ENCODE measurements at regions not wholly inside any gene's neighbourhood (a gene's known extent, or its start where the extent isn't known, plus 50 kb on each side); places are given as distances from the start of the nearest gene placed in this dataset.

DNA sequence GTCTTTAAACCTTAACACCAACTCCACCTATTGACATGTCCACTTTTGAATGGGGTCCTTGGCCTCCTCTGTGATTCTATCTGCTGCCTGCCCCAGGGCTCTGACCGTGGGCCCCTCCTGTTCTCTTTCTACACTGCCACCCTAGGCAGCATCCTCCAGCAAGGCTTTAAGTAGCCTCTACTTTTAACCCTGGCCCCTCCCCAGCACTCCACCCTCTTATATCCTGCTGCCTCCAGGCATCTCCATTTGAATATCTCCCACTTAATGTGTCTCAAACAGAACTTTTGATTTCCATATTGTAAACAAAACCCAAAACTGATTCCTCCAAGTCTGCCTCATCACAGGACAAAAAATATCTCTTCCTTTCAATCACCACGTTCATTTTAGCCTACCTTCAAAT is 90.5 kb upstream of the ARHGAP32 start:
- H3K9ac ChIP-seq (ENCODE audit: low read depth, low read length), result no peak overlapping the region; the same call in 1 of the 2 replicates
- no peaks in the 10 kb centered on the region for H3K4me1 ChIP-seq (ENCODE audit: insufficient read depth, low read length)
- no peaks in the 10 kb centered on the region for H3K9me3 ChIP-seq (ENCODE audit: control insufficient read depth, insufficient read depth, low read length)
- no peaks in the 10 kb centered on the region for H3K36me3 ChIP-seq (ENCODE audit: insufficient read depth, low read length)

- no peaks in the 10 kb centered on the region for H3K4me1 ChIP-seq (ENCODE audit: insufficient read depth, low read length)
- no peaks in the 10 kb centered on the region for H3K36me3 ChIP-seq (ENCODE audit: insufficient read depth, low read length)
- no peak overlapping the region for H3K9ac ChIP-seq (ENCODE audit: low read depth, low read length)
These were observed 89.6 kb upstream of the ARHGAP32 start for GRCh38 chr11:129281471-129282415.

GRCh38 chr11:129280027-129280811 is 88.1 kb upstream of the ARHGAP32 start:
- Histone ChIP-seq H3K9me3 (ENCODE audit: control insufficient read depth, insufficient read depth, low read length) (no peaks in the 10 kb centered on the region), H3K4me1 (ENCODE audit: insufficient read depth, low read length) (no peaks in the 10 kb centered on the region), H3K36me3 (ENCODE audit: insufficient read depth, low read length) (no peaks in the 10 kb centered on the region), H3K9ac (ENCODE audit: low read depth, low read length) (peak overlapping the region; percentile 64)

More at GRCh38 chr11:129281471-129282415, 89.6 kb upstream of the ARHGAP32 start:
- H3K9me3 ChIP-seq (ENCODE audit: control insufficient read depth, insufficient read depth, low read length), result no peaks in the 10 kb centered on the region

DNA sequence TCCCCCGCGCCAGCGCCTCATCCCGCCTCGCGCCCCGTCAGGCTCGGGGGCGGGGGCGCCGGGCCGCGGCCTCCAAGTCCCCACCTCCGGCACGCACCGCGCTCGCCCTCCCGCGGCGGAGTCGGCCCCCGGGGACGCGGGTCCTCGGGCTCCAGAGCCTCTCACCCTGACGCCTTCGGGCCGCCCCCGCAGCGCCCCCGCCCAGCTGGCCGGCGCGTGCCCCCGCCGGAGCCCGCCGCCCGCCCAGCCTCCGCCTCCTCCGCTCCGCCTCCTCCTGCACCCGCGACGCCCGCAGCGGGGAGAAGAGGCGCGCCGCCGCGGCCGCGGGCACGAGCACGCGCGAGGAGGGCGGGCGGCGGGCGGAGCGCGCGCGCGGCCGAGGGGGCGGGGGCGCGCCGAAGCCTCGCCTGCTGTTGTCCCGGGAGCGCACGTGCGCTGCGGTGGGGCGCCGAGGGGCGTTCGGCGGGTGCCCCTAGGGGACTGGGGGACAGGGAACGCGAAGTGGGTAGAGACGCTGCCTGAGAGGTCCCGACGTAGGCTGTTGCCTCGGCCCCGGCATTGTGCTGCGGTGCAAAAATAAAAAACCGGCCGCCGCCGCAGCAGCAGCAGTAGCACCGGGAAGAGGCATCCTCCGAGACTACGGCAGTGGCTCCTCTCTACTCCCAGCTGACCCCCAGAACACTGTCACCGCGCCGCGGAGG is 87.4 kb upstream of the ARHGAP32 start:
- peak overlapping the region; percentile 64 for H3K9ac ChIP-seq (ENCODE audit: low read depth, low read length)
- no peaks in the 10 kb centered on the region for H3K36me3 ChIP-seq (ENCODE audit: insufficient read depth, low read length)
- H3K9me3 ChIP-seq (ENCODE audit: control insufficient read depth, insufficient read depth, low read length), result no peaks in the 10 kb centered on the region
- no peaks in the 10 kb centered on the region for H3K4me1 ChIP-seq (ENCODE audit: insufficient read depth, low read length)

GRCh38 chr11:129278586-129279319 is 86.6 kb upstream of the ARHGAP32 start:
- no peaks in the 10 kb centered on the region for H3K36me3 ChIP-seq (ENCODE audit: insufficient read depth, low read length)
- peak overlapping the region; percentile 70 for H3K9ac ChIP-seq (ENCODE audit: low read depth, low read length)
- H3K4me1 ChIP-seq (ENCODE audit: insufficient read depth, low read length), result no peaks in the 10 kb centered on the region
- no peaks in the 10 kb centered on the region for H3K9me3 ChIP-seq (ENCODE audit: control insufficient read depth, insufficient read depth, low read length)

DNA sequence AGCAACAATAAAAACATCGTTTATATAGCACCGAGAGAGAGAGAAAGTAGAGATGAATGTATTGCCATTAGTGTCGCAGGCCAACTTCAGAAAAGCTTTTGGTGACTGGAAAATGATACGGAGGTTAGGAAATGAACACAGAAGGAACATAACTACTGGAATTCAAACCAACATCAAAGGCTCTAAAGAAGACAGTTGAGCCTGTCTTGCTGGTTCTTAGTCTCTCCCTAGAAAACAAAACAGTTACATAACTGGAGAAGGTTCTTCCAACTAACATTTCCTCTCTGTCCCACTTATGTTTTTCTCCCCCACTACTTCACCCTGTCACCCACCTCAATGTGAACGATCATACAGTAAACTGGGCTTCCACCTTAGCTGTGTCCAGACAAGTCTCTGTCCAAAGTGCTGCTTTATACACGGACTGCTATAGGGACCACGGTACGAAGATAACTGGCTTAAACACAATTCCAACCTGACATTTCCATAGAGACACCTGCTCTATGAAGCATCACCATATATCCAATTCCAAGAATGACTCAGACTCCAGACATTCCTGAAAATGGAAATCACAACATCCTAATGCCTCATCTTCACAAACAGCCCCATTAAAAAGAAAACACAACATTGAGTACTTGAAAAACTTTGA is 85.2 kb upstream of the ARHGAP32 start:
- Histone ChIP-seq H3K36me3 (ENCODE audit: insufficient read depth, low read length) (no peaks in the 10 kb centered on the region), H3K4me1 (ENCODE audit: insufficient read depth, low read length) (no peaks in the 10 kb centered on the region), H3K9ac (ENCODE audit: low read depth, low read length) (no peak overlapping the region), H3K9me3 (ENCODE audit: control insufficient read depth, insufficient read depth, low read length) (no peaks in the 10 kb centered on the region)

DNA sequence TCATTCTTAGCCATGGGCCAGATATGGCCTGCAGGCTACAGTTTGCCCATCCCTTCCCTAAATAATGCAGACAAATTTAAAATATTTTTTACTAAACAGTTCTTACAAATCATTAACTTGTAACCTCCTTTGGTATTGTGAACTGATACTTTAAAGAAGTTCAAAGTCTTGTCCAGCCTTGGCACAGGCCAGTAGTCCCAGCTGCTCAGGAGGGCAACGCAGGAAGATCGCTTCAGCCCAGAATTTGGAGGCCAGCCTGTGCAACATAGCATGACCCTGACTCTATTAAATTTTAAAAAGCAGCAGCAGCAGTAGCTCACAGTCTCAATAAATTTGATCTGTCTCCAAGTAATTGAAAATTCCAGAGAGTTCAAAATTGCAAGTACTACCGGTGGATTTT is 83.7 kb upstream of the ARHGAP32 start:
- no peaks in the 10 kb centered on the region for H3K4me1 ChIP-seq (ENCODE audit: insufficient read depth, low read length)

DNA sequence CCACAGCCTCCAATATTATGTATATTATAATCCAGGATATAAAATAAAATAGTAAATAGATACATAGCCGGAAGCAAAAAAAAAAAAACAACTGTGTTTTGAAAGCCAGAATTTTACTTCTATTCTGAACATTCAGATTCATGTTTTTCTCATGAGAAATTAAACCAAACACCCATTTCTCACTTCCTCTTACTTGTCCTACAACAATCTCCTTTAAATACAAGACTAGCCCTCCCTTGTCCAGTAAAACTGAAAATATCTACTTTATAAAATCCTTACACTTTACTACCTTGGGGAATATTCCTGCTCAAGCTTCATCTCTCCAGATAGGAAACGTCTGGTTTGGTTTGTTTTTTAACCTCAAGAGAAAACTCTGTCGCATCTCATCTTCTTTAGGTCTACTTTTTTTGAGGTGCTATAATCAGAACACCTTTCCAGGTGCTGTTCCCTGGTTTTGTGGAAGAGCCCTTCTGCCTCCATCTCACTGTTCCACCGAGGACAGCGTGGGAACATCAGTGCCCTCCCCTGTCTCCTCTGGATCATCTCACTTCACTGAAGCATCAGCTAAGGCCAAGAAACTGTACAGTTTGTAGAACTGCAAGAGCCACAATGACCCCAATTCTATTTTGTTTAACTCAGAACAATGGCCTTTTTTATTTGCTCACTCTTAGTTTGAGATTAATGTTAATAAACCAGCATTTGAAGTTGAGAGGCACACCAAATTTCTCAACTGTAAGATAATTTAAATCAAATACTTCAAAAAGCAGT is 82.0 kb upstream of the ARHGAP32 start:
- Histone ChIP-seq H3K4me1 (ENCODE audit: insufficient read depth, low read length) (no peaks in the 10 kb centered on the region), H3K9me3 (ENCODE audit: control insufficient read depth, insufficient read depth, low read length) (no peaks in the 10 kb centered on the region), H3K9ac (ENCODE audit: low read depth, low read length) (no peak overlapping the region), H3K36me3 (ENCODE audit: insufficient read depth, low read length) (no peaks in the 10 kb centered on the region)

More for the DNA sequence above, 83.7 kb upstream of the ARHGAP32 start:
- no peak overlapping the region for H3K9ac ChIP-seq (ENCODE audit: low read depth, low read length)
- no peaks in the 10 kb centered on the region for H3K36me3 ChIP-seq (ENCODE audit: insufficient read depth, low read length)
- no peaks in the 10 kb centered on the region for H3K9me3 ChIP-seq (ENCODE audit: control insufficient read depth, insufficient read depth, low read length)

DNA sequence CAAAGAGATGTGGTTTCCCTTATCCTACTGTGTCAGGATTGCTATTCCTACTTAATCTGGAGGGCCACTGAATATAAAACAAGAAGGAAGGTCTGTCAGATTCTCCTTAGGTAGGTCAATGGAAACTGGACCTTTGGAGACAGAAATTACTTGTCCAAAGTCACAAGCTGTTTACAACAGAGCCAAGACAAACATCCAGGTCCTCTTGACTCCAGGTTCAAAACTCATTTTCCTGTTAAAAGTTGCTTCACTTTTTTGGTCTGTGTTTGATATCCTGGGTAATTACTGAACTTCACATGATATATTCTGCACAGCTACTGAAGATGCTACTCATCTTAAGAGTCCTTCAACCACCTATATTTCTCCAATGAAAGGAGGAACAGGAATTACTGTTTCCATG is 81.2 kb upstream of the ARHGAP32 start:
- Histone ChIP-seq H3K4me1 (ENCODE audit: insufficient read depth, low read length) (no peaks in the 10 kb centered on the region), H3K9me3 (ENCODE audit: control insufficient read depth, insufficient read depth, low read length) (no peaks in the 10 kb centered on the region), H3K9ac (ENCODE audit: low read depth, low read length) (no peak overlapping the region), H3K36me3 (ENCODE audit: insufficient read depth, low read length) (no peaks in the 10 kb centered on the region)

DNA sequence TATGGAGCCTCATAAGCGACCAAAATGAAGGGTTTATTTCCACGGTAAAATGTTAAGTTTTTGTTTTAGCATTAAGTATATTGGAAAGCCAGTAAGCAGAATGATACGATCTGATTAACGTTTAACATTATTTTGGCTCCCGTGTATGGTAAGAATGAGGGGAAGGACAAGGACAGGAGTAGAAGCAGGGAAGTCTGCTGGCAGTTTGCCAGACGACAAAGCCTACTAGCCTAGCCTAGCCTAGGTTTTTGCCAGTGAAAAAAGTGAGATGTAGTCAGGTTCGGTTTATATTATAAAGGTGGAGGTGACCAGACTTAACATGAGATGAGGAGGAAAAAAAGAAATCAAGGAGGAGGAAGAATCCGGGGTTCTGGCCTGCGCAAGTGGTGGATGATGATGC is 78.9 kb upstream of the ARHGAP32 start:
- H3K4me1 ChIP-seq (ENCODE audit: insufficient read depth, low read length), result no peaks in the 10 kb centered on the region
- no peaks in the 10 kb centered on the region for H3K36me3 ChIP-seq (ENCODE audit: insufficient read depth, low read length)
- no peaks in the 10 kb centered on the region for H3K9me3 ChIP-seq (ENCODE audit: control insufficient read depth, insufficient read depth, low read length)
- H3K9ac ChIP-seq (ENCODE audit: low read depth, low read length), result no peak overlapping the region

DNA sequence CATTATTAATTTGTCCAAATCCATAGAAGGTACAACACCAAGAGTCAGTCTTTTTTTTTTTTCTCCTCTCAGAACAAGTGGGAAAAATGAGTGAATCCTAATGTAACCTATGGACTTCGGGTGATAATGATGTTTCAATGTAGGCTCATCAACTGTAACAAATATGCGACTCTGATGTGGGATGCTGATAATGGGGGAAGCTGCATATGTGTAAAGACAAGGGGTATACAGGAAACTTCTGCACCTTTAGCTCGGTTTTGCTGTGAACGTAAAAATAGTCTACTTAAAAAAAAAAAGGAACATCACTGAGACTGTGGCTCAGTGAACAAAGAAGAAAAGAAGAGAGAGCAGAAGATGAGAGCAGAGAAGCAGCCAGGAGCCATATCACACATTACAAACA is 78.3 kb upstream of the ARHGAP32 start:
- H3K9ac ChIP-seq (ENCODE audit: low read depth, low read length), result no peak overlapping the region
- H3K36me3 ChIP-seq (ENCODE audit: insufficient read depth, low read length), result no peaks in the 10 kb centered on the region
- H3K4me1 ChIP-seq (ENCODE audit: insufficient read depth, low read length), result no peaks in the 10 kb centered on the region
- no peaks in the 10 kb centered on the region for H3K9me3 ChIP-seq (ENCODE audit: control insufficient read depth, insufficient read depth, low read length)

DNA sequence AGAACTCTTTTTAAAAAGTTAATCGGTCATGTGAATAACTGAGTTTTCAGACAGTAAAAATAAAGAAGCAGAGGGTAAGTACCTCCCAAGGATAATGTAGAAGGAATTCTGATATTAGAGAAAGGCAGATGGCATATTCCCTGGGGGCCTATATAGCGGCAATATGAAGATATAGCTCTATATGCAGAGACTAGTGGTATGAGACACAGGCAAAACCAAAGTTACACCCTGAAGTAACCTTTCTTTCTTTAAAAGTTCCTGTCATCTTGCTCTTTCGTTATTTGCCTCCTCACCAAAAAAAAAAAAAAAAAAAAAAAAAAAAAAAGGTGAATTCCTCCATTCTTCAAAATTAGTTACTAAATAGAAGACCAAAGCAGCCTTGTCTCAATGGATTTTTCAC is 76.2 kb upstream of the ARHGAP32 start:
- no peaks in the 10 kb centered on the region for H3K9me3 ChIP-seq (ENCODE audit: control insufficient read depth, insufficient read depth, low read length)
- H3K36me3 ChIP-seq (ENCODE audit: insufficient read depth, low read length), result no peaks in the 10 kb centered on the region
- no peak overlapping the region for H3K9ac ChIP-seq (ENCODE audit: low read depth, low read length)
- H3K4me1 ChIP-seq (ENCODE audit: insufficient read depth, low read length), result no peaks in the 10 kb centered on the region

GRCh38 chr11:129267716-129268115 is 75.6 kb upstream of the ARHGAP32 start:
- no peak overlapping the region for H3K9ac ChIP-seq (ENCODE audit: low read depth, low read length)
- no peaks in the 10 kb centered on the region for H3K9me3 ChIP-seq (ENCODE audit: control insufficient read depth, insufficient read depth, low read length)
- no peaks in the 10 kb centered on the region for H3K36me3 ChIP-seq (ENCODE audit: insufficient read depth, low read length)
- H3K4me1 ChIP-seq (ENCODE audit: insufficient read depth, low read length), result no peaks in the 10 kb centered on the region
